ENCODE measurements at regions not wholly inside any gene's neighbourhood (a gene's known extent, or its start where the extent isn't known, plus 50 kb on each side); places are given as distances from the start of the nearest gene placed in this dataset.

DNA sequence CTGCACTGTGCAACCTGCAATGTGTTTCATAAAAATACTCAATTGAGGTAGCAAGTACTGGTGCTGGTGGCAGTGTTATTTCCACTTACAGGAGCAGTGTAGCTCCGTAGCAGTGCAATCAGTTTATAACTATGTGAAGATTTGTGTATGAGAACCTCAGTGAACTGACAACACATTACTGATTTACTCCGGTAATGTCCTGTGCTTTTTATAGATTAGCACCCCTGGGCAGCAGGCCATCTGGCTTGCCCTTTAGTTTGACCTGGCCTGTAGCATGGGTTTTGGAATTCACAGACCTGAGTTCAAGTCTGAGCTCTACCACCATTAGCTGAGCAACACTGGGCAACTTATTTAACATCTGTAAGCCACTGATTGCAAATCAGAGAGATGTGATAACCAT is 78.6 kb upstream of the GBA3 start:
- H3K27me3 ChIP-seq (replicated peaks in 1 of 2; ENCODE audit: control insufficient read depth in 2 of 2, insufficient read depth in 2 of 2, low read length in 1 of 2) = no peaks in the 10 kb centered on the region
- DNase-seq (ENCODE audit: low read depth, low spot score) = no peak
- in situ Hi-C loops (cut with MboI) (loop anchor here (5.0 kb wide), 1 partner anchor 207 kb away; no protein-coding TSS in a partner anchor), intact Hi-C loops (cut with micrococcal nuclease; ENCODE audit: unreplicated experiment) (no loop called here)
- no peaks in the 10 kb centered on the region for H3K4me1 ChIP-seq (ENCODE audit: control insufficient read depth, insufficient read depth, low read length)
- no peak overlapping the region for H2AFZ ChIP-seq (ENCODE audit: control insufficient read depth, low read depth, low read length)
- WGBS (ENCODE audit: insufficient coverage, insufficient replicate concordance, low lambda C conversion rate, missing lambda C conversion rate) = 13% methylated on average over 2 of the region's 2 CpGs
- no peak for FAIRE-seq
- TF ChIP-seq, protein P1, sequence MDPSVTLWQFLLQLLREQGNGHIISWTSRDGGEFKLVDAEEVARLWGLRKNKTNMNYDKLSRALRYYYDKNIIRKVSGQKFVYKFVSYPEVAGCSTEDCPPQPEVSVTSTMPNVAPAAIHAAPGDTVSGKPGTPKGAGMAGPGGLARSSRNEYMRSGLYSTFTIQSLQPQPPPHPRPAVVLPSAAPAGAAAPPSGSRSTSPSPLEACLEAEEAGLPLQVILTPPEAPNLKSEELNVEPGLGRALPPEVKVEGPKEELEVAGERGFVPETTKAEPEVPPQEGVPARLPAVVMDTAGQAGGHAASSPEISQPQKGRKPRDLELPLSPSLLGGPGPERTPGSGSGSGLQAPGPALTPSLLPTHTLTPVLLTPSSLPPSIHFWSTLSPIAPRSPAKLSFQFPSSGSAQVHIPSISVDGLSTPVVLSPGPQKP (IDR thresholded peaks at IDR 0.05; ENCODE audit: low read depth, low read length) = no peak
- TF ChIP-seq, protein P2, sequence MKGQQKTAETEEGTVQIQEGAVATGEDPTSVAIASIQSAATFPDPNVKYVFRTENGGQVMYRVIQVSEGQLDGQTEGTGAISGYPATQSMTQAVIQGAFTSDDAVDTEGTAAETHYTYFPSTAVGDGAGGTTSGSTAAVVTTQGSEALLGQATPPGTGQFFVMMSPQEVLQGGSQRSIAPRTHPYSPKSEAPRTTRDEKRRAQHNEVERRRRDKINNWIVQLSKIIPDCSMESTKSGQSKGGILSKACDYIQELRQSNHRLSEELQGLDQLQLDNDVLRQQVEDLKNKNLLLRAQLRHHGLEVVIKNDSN (IDR thresholded peaks at IDR 0.05; ENCODE audit: borderline replicate concordance, extremely low read length, insufficient read depth, low read depth, low read length) = no peak
- TF ChIP-seq CREM (IDR thresholded peaks at IDR 0.05; ENCODE audit: low read depth) (no peak), ESRRA (IDR thresholded peaks at IDR 0.05; ENCODE audit: low read length) (no peak), SP1 (IDR thresholded peaks at IDR 0.05; ENCODE audit: low read depth, low read length) (no peak), IKZF2 (IDR thresholded peaks at IDR 0.05) (no peak), NRF1 (conservative IDR thresholded peaks at IDR 0.05; ENCODE audit: low read depth, low read length) (no peak), HDAC6 (IDR thresholded peaks at IDR 0.05; ENCODE audit: unreplicated experiment) (no peak), CHD4 (IDR thresholded peaks at IDR 0.05) (no peak), ZZZ3 (IDR thresholded peaks at IDR 0.05; ENCODE audit: control insufficient read depth, insufficient read length, low read depth) (no peak), TCF7 (IDR thresholded peaks at IDR 0.05; ENCODE audit: borderline replicate concordance) (no peak), NR2F1 (conservative IDR thresholded peaks at IDR 0.05) (no peak)
- TF ChIP-seq, protein P3, sequence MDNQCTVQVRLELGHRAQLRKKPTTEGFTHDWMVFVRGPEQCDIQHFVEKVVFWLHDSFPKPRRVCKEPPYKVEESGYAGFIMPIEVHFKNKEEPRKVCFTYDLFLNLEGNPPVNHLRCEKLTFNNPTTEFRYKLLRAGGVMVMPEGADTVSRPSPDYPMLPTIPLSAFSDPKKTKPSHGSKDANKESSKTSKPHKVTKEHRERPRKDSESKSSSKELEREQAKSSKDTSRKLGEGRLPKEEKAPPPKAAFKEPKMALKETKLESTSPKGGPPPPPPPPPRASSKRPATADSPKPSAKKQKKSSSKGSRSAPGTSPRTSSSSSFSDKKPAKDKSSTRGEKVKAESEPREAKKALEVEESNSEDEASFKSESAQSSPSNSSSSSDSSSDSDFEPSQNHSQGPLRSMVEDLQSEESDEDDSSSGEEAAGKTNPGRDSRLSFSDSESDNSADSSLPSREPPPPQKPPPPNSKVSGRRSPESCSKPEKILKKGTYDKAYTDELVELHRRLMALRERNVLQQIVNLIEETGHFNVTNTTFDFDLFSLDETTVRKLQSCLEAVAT (IDR thresholded peaks at IDR 0.05) = no peak
- TF ChIP-seq, protein P4, sequence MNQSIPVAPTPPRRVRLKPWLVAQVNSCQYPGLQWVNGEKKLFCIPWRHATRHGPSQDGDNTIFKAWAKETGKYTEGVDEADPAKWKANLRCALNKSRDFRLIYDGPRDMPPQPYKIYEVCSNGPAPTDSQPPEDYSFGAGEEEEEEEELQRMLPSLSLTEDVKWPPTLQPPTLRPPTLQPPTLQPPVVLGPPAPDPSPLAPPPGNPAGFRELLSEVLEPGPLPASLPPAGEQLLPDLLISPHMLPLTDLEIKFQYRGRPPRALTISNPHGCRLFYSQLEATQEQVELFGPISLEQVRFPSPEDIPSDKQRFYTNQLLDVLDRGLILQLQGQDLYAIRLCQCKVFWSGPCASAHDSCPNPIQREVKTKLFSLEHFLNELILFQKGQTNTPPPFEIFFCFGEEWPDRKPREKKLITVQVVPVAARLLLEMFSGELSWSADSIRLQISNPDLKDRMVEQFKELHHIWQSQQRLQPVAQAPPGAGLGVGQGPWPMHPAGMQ (IDR thresholded peaks at IDR 0.05; ENCODE audit: borderline replicate concordance) = no peak
- ChIA-PET CTCF (interaction anchor here (1.0 to 1.7 kb wide), 2 partner anchors 79 to 179 kb away, joined by 3 to 6 read pairs; partner anchors contain the start of gene GBA3), POLR2A (interaction anchor here (0.5 to 0.6 kb wide), 2 partner anchors 8 to 144 kb away, joined by 3 read pairs; no protein-coding TSS in a partner anchor), SMC1A (ENCODE audit: uncharacterized antibody, unreplicated experiment) (interaction anchor here (0.8 to 1.7 kb wide), 6 partner anchors 10 to 168 kb away, joined by 3 to 5 read pairs (median 4); no protein-coding TSS in a partner anchor), RAD21 (ENCODE audit: unreplicated experiment) (interaction anchor here (1.0 to 1.8 kb wide), 5 partner anchors 14 to 203 kb away, joined by 3 to 6 read pairs (median 4); no protein-coding TSS in a partner anchor)
- H3K9me3 ChIP-seq (replicated peaks; ENCODE audit: control insufficient read depth, insufficient read depth, low read length) = no peaks in the 10 kb centered on the region
- no peaks in the 10 kb centered on the region for H3K36me3 ChIP-seq (ENCODE audit: control insufficient read depth in 2 of 2, insufficient read depth in 2 of 2, low read length in 1 of 2)
- H3K9ac ChIP-seq (ENCODE audit: control insufficient read depth, insufficient read depth, low read length) = no peak overlapping the region
- no peaks in the 10 kb centered on the region for H3K79me2 ChIP-seq (ENCODE audit: control insufficient read depth, insufficient read depth, low read length)
- ATAC-seq = no peak
- no peaks in the 10 kb centered on the region for H4K20me1 ChIP-seq (ENCODE audit: control insufficient read depth, insufficient read depth)
- no peak overlapping the region for H3K27ac ChIP-seq (ENCODE audit: control insufficient read depth, insufficient read depth)
- no peak overlapping the region for H3K4me2 ChIP-seq (ENCODE audit: control insufficient read depth, insufficient read depth)
- H3K4me3 ChIP-seq = no peak overlapping the region
- no TSS peak for BruUV-seq (replicated peaks)

Data from GM12878 (cell line).